Stimulated activated CD8-positive, alpha-beta memory T cell treated with anti-CD3 and anti-CD28 coated beads, Interleukin-2, amount 100 ng/mL, for 48 hours (primary cell): ENCODE measurements at regions not wholly inside any gene's neighbourhood (a gene's known extent, or its start where the extent isn't known, plus 50 kb on each side); places are given as distances from the start of the nearest gene placed in this dataset.
"Not testable (repeated sequence)": the region's sequence is repeated elsewhere in the genome, so short reads cannot be mapped to it uniquely, and the experiment has no call there.

Experiments used
- DNase-seq, 2 donors: peaks; one replicate each; pipeline ENCODE4 v3.0.0-alpha.2; 2020; ENCODE audit warnings: low read depth in 2 of 2

DNA sequence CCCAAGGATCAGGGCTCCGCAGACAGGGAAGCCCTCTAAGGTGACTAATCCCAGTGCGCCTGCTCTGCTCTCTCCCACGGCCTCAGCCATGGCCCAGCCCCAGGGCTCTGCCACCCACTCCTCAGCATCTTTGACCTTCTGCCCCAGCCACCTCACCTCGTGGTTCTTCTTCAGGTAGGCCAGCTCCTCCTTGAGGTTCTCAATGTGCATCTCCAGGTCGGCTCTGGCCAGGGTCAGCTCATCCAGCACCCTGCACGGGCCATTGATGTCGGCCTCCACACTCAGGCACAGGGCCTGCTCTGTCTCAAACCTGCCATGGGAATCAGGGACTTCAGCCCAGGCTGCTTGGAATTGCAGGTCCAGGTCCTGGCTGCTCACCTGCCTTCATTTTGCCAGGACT lies 128.4 kb downstream of the TNFRSF13B start:
- DNase-seq, result not testable (repeated sequence)

GRCh38 chr17:16842346-16842745 lies 129.6 kb downstream of the TNFRSF13B start:
- DNase-seq, result not testable (repeated sequence)

GRCh38 chr17:16841896-16842295 lies 130.0 kb downstream of the TNFRSF13B start:
- DNase-seq, result not testable (repeated sequence)

DNA sequence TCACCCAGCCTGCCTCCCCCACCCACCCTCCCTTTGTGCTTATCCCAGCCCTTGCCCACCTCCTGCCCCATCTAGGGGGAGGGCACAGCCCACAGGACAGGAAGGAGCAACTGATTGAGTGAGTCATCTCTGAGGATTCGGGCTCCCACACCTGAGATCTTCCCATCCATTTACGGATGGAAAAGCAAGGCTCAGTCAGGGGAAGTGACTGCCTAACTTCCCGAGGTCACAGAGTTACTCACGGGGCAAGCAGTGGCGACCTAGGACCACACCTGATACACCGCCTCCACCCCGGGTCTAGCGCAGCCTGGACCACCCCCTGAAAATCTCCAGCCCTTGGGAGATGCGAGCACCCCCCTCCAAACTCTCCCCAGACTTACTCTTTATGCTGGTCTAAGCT lies 131.7 kb downstream of the TNFRSF13B start:
- not testable (repeated sequence) for DNase-seq

DNA sequence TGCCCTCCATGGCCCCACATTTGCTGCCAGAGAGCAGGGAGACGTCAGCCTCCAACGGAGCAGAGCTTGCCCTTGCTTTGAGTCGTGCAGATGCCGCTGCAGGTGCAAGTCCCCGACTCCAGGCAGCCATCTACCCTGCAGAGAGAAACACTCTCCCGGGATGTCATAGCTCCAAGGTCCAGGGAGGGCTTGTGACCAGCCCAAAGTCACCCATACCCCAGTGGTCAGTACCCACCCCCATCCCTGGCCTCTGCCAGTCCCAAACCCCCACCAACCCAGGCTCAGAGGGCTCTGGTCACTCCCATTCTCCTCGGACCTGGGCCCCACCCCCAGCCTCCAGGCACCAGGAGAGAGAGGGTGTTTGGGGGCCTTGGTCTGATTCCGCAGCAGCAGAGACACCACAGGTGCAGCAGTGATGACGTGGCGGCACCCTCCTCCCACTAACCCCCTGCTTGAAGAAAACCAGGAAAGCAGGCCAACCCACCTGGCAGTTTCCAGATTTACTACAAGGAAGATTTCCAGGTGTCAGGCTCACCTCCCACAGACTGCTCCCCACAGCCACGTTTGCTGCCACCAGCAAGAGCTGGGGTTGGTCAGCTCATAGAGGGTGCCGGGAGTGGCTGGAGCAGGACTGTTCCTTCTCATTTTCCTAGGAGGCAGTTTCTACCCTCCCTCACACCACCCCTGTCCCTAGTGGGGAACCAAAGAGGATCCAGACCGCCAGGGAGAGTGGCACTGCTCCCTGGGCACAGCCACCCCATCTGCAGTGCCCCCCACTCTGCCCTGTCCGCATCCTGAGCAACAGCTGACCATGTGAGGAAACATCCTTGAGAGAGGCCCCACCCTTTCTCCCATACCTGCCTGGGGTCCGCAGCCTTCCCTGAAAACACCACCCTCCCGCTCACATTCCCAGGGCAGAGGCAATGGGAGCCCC lies 132.4 kb downstream of the TNFRSF13B start:
- not testable (repeated sequence) for DNase-seq

- not testable (repeated sequence) for DNase-seq
Measured at GRCh38 chr17:16838795-16839194, 133.1 kb downstream of the TNFRSF13B start.

GRCh38 chr17:16838287-16838686 lies 133.6 kb downstream of the TNFRSF13B start:
- not testable (repeated sequence) for DNase-seq

DNA sequence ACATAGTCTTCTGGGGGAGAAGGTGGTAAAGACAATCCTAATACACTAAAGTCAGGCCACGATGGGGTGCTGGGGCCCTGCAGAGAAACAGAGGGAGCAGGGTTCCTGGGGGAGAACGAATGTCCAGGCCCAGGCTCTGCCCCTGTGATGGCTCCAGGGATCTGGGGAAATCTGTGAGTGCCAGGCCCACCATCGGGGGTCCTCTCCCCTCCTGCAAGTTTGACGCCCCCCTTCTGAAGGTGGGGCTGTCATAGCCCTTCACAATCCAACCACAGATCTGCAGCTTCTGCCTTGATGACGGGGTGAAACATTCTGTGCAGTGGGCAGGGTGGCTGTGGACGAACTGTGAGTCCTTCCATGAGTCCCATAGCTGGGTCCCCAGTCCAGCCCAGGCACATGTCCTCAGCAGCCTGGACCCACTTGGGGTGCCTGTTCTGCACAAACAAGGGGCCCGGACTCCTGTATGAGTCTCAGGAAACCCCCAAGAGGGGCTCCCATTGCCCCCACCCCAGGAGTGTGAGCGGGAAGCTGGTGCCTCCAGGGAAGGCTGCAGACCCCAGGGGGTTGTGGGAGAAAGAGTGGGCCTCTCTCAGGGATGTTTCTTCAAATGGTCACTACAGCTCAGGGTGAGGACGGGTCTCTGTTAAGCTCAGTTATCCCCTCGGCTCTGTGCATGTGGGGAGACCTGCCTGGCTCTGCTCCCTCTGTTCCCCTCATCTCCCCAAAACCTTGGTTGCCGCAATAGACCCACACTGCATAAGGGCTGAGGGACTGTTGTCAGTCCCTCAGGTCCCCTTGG lies 134.3 kb downstream of the TNFRSF13B start:
- not testable (repeated sequence) for DNase-seq

DNA sequence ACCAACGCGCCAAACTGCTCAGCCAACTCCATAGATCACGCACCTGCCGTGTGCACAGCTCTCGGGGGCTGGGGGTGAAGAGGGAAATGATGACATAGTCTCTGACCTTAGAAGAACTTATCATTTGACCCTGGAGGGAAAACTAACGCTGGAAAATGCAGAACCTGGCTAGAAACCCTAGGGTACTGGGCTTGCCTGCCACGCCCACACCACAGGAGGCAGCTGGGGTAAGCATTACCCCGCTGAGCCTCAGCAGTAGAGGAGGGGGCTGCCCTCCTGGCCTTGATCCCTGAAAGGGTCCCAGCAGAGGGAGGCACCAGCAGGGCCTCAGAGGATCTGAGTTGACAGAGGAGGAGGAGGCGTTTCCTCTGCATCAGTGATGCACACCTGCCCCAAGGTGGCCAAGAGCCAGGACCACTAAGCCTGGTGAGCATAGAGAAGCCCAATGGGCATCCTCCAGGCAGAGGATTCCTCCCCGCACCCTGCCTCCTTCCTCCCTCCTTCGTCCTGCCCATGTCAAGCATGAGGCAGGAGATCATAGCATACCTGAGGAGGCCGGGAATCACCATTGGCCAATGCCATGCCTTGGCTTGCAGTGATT lies 135.5 kb downstream of the TNFRSF13B start:
- not testable (repeated sequence) for DNase-seq

GRCh38 chr17:16833517-16833916 lies 138.4 kb downstream of the TNFRSF13B start:
- DNase-seq, result not testable (repeated sequence)

GRCh38 chr17:16832853-16833252 lies 139.1 kb downstream of the TNFRSF13B start:
- DNase-seq, result not testable (repeated sequence)

DNA sequence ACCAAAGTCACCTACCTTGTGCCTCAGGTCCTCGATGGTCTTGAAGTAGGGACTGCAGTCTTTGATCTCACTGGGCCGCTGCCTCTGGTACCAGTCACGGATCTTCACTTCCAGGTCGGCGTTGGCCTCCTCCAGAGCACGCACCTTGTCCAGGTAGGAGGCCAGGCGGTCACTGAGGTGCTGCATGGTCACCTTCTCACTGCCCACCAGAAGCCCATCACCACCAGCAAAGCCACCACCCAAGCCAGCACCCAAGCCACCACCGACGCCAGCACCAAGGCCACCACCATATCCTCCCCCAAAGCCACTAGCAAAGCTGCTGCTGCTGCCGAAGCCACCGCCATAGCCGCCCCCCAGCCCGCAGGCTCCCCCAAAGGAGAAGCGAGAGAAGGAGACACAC lies 139.7 kb downstream of the TNFRSF13B start:
- not testable (repeated sequence) for DNase-seq

DNA sequence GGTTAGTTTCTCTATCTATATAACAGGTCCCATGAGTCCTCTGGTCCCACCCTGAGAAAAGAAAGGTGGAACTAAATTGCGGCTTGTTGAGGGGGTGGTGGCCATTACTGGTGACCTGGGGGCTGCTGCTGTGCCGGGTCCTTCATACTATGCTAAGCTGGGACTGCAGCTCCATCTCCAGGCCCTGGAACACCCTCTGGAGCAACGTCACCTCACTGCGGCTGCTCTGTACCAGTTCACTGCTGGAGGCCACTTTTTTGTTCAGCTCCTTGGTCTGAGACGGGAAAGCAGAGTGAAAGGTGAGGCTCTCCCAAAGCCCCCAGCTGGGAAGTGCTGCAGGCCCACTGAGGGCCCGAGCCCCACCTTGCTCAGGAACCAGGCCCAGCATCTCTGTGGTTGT lies 140.7 kb downstream of the CCDC144A start:
- DNase-seq, result not testable (repeated sequence)

DNA sequence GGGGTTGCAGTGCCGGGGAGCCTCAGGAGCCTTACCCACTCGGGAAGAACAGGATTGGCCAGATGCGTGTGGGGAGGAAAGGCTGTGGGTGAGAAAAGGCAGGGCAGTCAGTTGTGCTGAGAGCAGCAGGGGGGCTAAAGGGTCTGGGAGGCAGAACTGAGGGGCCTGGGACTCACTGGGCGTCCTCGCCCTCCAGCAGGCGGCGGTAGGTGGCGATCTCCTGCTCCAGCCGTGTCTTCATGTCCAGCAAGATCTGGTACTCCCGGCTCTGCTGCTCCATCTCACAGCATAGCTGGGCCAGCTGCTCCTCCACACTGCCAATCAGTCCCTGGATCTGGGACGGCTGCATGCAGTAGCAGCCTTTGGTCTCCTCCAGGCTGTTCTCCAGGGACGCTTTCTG lies 140.2 kb downstream of the CCDC144A start:
- DNase-seq, result not testable (repeated sequence)
